ENCODE measurements at regions not wholly inside any gene's neighbourhood (a gene's known extent, or its start where the extent isn't known, plus 50 kb on each side); places are given as distances from the start of the nearest gene placed in this dataset.
A peak's percentile ranks its signal among the peaks of the same experiment; 100 is the strongest.
"Not testable (repeated sequence)": the region's sequence is repeated elsewhere in the genome, so short reads cannot be mapped to it uniquely, and the experiment has no call there.

GRCh38 chr4:133593764-133594163 is 444.7 kb downstream of the PCDH10 start:
- DNase-seq (ENCODE audit: low spot score) = no peak

- no peak for DNase-seq (ENCODE audit: low spot score)
These were observed 443.5 kb downstream of the PCDH10 start for GRCh38 chr4:133592591-133592990.

- DNase-seq (ENCODE audit: low spot score) = no peak
These were observed 443.0 kb downstream of the PCDH10 start for GRCh38 chr4:133592106-133592505.

- DNase-seq (ENCODE audit: low spot score) = no peak
These were observed 439.2 kb downstream of the PCDH10 start for GRCh38 chr4:133588306-133588705.

- DNase-seq (ENCODE audit: low spot score) = no peak
These were observed 436.2 kb downstream of the PCDH10 start for GRCh38 chr4:133585323-133585722.

- DNase-seq (ENCODE audit: low spot score) = no peak
These were observed 435.6 kb downstream of the PCDH10 start for GRCh38 chr4:133584714-133585113.

- peak; percentile 72 for DNase-seq (ENCODE audit: low spot score)
These were observed 433.0 kb downstream of the PCDH10 start for GRCh38 chr4:133581996-133582619.

GRCh38 chr4:133574248-133574647 is 425.2 kb downstream of the PCDH10 start:
- no peak for DNase-seq (ENCODE audit: low spot score)

- DNase-seq (ENCODE audit: low spot score) = peak; percentile 73
These were observed 416.3 kb downstream of the PCDH10 start for GRCh38 chr4:133565379-133565778.

GRCh38 chr4:133559987-133560386 is 410.9 kb downstream of the PCDH10 start:
- DNase-seq (ENCODE audit: low spot score) = no peak

- DNase-seq (ENCODE audit: low spot score) = no peak
These were observed 406.6 kb downstream of the PCDH10 start for GRCh38 chr4:133555671-133556070.

- DNase-seq (ENCODE audit: low spot score) = no peak
These were observed 401.3 kb downstream of the PCDH10 start for GRCh38 chr4:133550436-133550835.

- no peak for DNase-seq (ENCODE audit: low spot score)
These were observed 395.0 kb downstream of the PCDH10 start for GRCh38 chr4:133544097-133544496.

- DNase-seq (ENCODE audit: low spot score) = no peak
These were observed 388.7 kb downstream of the PCDH10 start for GRCh38 chr4:133537780-133538281.

- DNase-seq (ENCODE audit: low spot score) = not testable (repeated sequence)
These were observed 385.1 kb downstream of the PCDH10 start for GRCh38 chr4:133534224-133534623.

- DNase-seq (ENCODE audit: low spot score) = no peak
These were observed 375.3 kb downstream of the PCDH10 start for GRCh38 chr4:133524369-133524768.

- DNase-seq (ENCODE audit: low spot score) = peak; percentile 61
These were observed 364.8 kb downstream of the PCDH10 start for GRCh38 chr4:133513901-133514300.

- no peak for DNase-seq (ENCODE audit: low spot score)
These were observed 349.1 kb downstream of the PCDH10 start for GRCh38 chr4:133498149-133498548.

GRCh38 chr4:133493776-133494175 is 344.7 kb downstream of the PCDH10 start:
- DNase-seq (ENCODE audit: low spot score) = no peak

- peak; percentile 13 for DNase-seq (ENCODE audit: low spot score)
These were observed 344.1 kb downstream of the PCDH10 start for GRCh38 chr4:133493241-133493640.

GRCh38 chr4:133484287-133484686 is 335.2 kb downstream of the PCDH10 start:
- no peak for DNase-seq (ENCODE audit: low spot score)

- peak; percentile 26 for DNase-seq (ENCODE audit: low spot score)
These were observed 334.6 kb downstream of the PCDH10 start for GRCh38 chr4:133483600-133484246.

- DNase-seq (ENCODE audit: low spot score) = no peak
These were observed 327.0 kb downstream of the PCDH10 start for GRCh38 chr4:133476063-133476462.
